Astrocyte (in vitro differentiated cells and primary cell): ENCODE measurements at regions not wholly inside any gene's neighbourhood (a gene's known extent, or its start where the extent isn't known, plus 50 kb on each side); places are given as distances from the start of the nearest gene placed in this dataset.

Source experiments
- DNase-seq: peaks from one replicate; pipeline ENCODE4 v3.0.0-alpha.2; 2010; ENCODE audit warnings: low read depth
- FAIRE-seq: peaks from 2 replicates; lab custom pipeline; 2011; peaks lifted over from hg19 to GRCh38; lab: Jason Lieb, UNC
- H2AFZ ChIP-seq: 2 replicates; pipeline ENCODE4 v1.6.0; 2012; ENCODE audit warnings: low read depth, low read length, inconsistent platforms
- H3K27ac ChIP-seq: 2 replicates; pipeline ENCODE4 v1.5.1; 2011; ENCODE audit warnings: low read depth, low read length, inconsistent platforms
- H3K27me3 ChIP-seq: 2 replicates; pipeline ENCODE4 v1.6.0; 2011; ENCODE audit warnings: low read length, inconsistent platforms; ENCODE audit not compliant: insufficient read depth
- H3K36me3 ChIP-seq: 2 replicates; pipeline ENCODE4 v1.5.1; 2011; ENCODE audit warnings: low read length, inconsistent platforms; ENCODE audit not compliant: insufficient read depth
- H3K4me1 ChIP-seq: 2 replicates; pipeline ENCODE4 v1.5.1; 2011; ENCODE audit warnings: low read length, inconsistent platforms; ENCODE audit not compliant: insufficient read depth
- H3K4me2 ChIP-seq: 2 replicates; pipeline ENCODE4 v1.6.0; 2012; ENCODE audit warnings: low read length, inconsistent platforms
- H3K4me3 ChIP-seq: 2 replicates; pipeline ENCODE4 v1.5.1; 2011; ENCODE audit warnings: low read depth, mild to moderate bottlenecking, low read length, inconsistent platforms; ENCODE audit not compliant: insufficient read depth
- H3K79me2 ChIP-seq: 2 replicates; pipeline ENCODE4 v1.6.0; 2012; ENCODE audit warnings: mild to moderate bottlenecking, low read length, inconsistent platforms; ENCODE audit not compliant: insufficient read depth
- H3K9ac ChIP-seq: 2 replicates; pipeline ENCODE4 v1.6.0; 2012; ENCODE audit warnings: mild to moderate bottlenecking, low read length, inconsistent platforms
- H3K9me3 ChIP-seq: 2 replicates; pipeline ENCODE4 v1.5.1; 2012; ENCODE audit warnings: low read depth, mild to moderate bottlenecking, low read length, inconsistent platforms; ENCODE audit not compliant: insufficient read depth
- H4K20me1 ChIP-seq: 2 replicates; pipeline ENCODE4 v1.6.0; 2012; ENCODE audit warnings: low read length, inconsistent platforms; ENCODE audit not compliant: insufficient read depth
- H3K27ac Mint-ChIP-seq: one replicate; pipeline ENCODE4 v1.8.0; 2021; ENCODE audit warnings: mild to moderate bottlenecking, mixed read lengths; ENCODE audit not compliant: unreplicated experiment
- H3K27me3 Mint-ChIP-seq: one replicate; pipeline ENCODE4 v1.8.0; 2021; ENCODE audit warnings: low read depth, mixed read lengths; ENCODE audit not compliant: unreplicated experiment
- H3K36me3 Mint-ChIP-seq: one replicate; pipeline ENCODE4 v1.8.0; 2021; ENCODE audit warnings: low read depth, mixed read lengths; ENCODE audit not compliant: unreplicated experiment
- H3K4me1 Mint-ChIP-seq: one replicate; pipeline ENCODE4 v1.8.0; 2021; ENCODE audit warnings: low read depth, mixed read lengths; ENCODE audit not compliant: unreplicated experiment
- H3K4me3 Mint-ChIP-seq: one replicate; pipeline ENCODE4 v1.8.0; 2021; ENCODE audit warnings: mild to moderate bottlenecking, moderate library complexity, mixed read lengths; ENCODE audit not compliant: unreplicated experiment
- H3K9me3 Mint-ChIP-seq: one replicate; pipeline ENCODE4 v1.8.0; 2021; ENCODE audit warnings: mild to moderate bottlenecking, mixed read lengths; ENCODE audit not compliant: unreplicated experiment
- CTCF ChIP-seq: IDR thresholded peaks from 2 replicates; pipeline ENCODE4 v1.5.1; 2011; ENCODE audit warnings: low read depth, mild to moderate bottlenecking, inconsistent platforms, low read length, moderate library complexity; ENCODE audit not compliant: insufficient read depth
- EZH2 ChIP-seq: IDR thresholded peaks from 2 replicates; pipeline ENCODE4 v1.6.1; 2012; ENCODE audit warnings: mild to moderate bottlenecking, low read length, inconsistent platforms; ENCODE audit not compliant: insufficient read depth

GRCh38 chr1:110736900-110737605 lies 62.3 kb upstream of the KCNA3 start:
- no peak overlapping the region for H3K4me2 ChIP-seq
- no peak overlapping the region for H3K4me3 ChIP-seq
- FAIRE-seq (no peak), DNase-seq (no peak)
- H3K4me1 ChIP-seq, result no peaks in the 10 kb centered on the region
- no peaks in the 10 kb centered on the region for H3K9me3 ChIP-seq
- Mint-ChIP-seq H3K4me3 (no peak overlapping the region), H3K27ac (no peak overlapping the region), H3K36me3 (no peaks in the 10 kb centered on the region), H3K4me1 (peaks cover 2% of the 10 kb centered on the region), H3K27me3 (peaks cover 23% of the 10 kb centered on the region), H3K9me3 (no peaks in the 10 kb centered on the region)
- no peak overlapping the region for H3K27ac ChIP-seq
- TF ChIP-seq EZH2 (no peak), CTCF (no peak)
- no peak overlapping the region for H2AFZ ChIP-seq
- no peaks in the 10 kb centered on the region for H4K20me1 ChIP-seq
- H3K27me3 ChIP-seq, result peaks cover 1% of the 10 kb centered on the region
- no peak overlapping the region for H3K9ac ChIP-seq
- no peaks in the 10 kb centered on the region for H3K36me3 ChIP-seq
- H3K79me2 ChIP-seq, result no peaks in the 10 kb centered on the region

- peaks cover 34% of the 10 kb centered on the region for H3K27me3 Mint-ChIP-seq
Observed at GRCh38 chr1:110734133-110734680, 59.5 kb upstream of the KCNA3 start.

More at GRCh38 chr1:110734133-110734680, 59.5 kb upstream of the KCNA3 start:
- H3K36me3 ChIP-seq, result no peaks in the 10 kb centered on the region
- H3K27ac ChIP-seq, result no peak overlapping the region
- H3K9ac ChIP-seq, result no peak overlapping the region
- TF ChIP-seq CTCF (no peak), EZH2 (no peak)
- H3K4me2 ChIP-seq, result no peak overlapping the region
- no peak overlapping the region for H3K27ac Mint-ChIP-seq
- peaks cover 2% of the 10 kb centered on the region for H3K27me3 ChIP-seq
- no peak overlapping the region for H3K4me3 Mint-ChIP-seq
- FAIRE-seq (no peak), DNase-seq (no peak)
- H2AFZ ChIP-seq, result no peak overlapping the region
- H4K20me1 ChIP-seq, result no peaks in the 10 kb centered on the region
- no peaks in the 10 kb centered on the region for H3K36me3 Mint-ChIP-seq
- H3K4me3 ChIP-seq, result no peak overlapping the region
- no peaks in the 10 kb centered on the region for H3K9me3 Mint-ChIP-seq
- H3K4me1 Mint-ChIP-seq, result peaks cover 2% of the 10 kb centered on the region
- no peaks in the 10 kb centered on the region for H3K79me2 ChIP-seq
- no peaks in the 10 kb centered on the region for H3K9me3 ChIP-seq
- H3K4me1 ChIP-seq, result no peaks in the 10 kb centered on the region
